HL-60 (cell line): ENCODE measurements at regions not wholly inside any gene's neighbourhood (a gene's known extent, or its start where the extent isn't known, plus 50 kb on each side); places are given as distances from the start of the nearest gene placed in this dataset.

Experiments
- POLR2AphosphoS5 ChIP-seq: IDR thresholded peaks from 2 replicates; pipeline ENCODE4 v1.6.1; 2012; ENCODE audit warnings: low read depth
- TF ChIP-seq, protein P1 (sequence below): IDR thresholded peaks from 2 replicates; pipeline ENCODE4 v1.6.1; 2012; ENCODE audit warnings: low read depth; ENCODE audit not compliant: insufficient replicate concordance
- TF ChIP-seq, protein P2 (sequence below): IDR thresholded peaks from one replicate; pipeline ENCODE4 v1.5.1; 2011; ENCODE audit warnings: low read length, control low read depth, inconsistent platforms; ENCODE audit not compliant: insufficient read depth

DNA sequence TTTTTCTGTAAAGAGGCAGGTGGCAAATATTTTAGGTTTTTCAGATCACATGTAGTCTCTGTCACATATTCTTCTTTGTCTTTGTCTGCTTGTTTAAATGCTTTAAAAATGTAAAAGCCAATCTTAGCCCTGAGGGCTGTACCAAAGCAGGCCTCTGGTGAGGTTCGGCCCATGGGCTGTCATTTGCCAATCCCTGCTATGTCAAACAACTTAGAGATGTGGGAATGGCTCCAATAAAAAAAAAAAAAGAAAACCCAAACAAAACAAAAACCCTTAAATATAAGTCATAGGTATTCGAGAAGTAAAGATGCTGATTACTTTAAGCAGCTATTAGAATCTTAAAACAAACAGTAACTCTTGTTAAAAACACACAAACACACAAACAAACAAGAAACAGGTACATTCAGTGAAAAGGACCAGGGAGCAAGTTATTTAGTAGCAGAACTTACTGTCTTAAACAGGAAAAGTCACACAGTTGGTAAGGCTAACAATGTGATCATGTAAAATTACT lies 61.4 kb upstream of the NAMPT start:
- TF ChIP-seq, protein P1, sequence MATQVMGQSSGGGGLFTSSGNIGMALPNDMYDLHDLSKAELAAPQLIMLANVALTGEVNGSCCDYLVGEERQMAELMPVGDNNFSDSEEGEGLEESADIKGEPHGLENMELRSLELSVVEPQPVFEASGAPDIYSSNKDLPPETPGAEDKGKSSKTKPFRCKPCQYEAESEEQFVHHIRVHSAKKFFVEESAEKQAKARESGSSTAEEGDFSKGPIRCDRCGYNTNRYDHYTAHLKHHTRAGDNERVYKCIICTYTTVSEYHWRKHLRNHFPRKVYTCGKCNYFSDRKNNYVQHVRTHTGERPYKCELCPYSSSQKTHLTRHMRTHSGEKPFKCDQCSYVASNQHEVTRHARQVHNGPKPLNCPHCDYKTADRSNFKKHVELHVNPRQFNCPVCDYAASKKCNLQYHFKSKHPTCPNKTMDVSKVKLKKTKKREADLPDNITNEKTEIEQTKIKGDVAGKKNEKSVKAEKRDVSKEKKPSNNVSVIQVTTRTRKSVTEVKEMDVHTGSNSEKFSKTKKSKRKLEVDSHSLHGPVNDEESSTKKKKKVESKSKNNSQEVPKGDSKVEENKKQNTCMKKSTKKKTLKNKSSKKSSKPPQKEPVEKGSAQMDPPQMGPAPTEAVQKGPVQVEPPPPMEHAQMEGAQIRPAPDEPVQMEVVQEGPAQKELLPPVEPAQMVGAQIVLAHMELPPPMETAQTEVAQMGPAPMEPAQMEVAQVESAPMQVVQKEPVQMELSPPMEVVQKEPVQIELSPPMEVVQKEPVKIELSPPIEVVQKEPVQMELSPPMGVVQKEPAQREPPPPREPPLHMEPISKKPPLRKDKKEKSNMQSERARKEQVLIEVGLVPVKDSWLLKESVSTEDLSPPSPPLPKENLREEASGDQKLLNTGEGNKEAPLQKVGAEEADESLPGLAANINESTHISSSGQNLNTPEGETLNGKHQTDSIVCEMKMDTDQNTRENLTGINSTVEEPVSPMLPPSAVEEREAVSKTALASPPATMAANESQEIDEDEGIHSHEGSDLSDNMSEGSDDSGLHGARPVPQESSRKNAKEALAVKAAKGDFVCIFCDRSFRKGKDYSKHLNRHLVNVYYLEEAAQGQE, result no peak
- TF ChIP-seq, protein P2, sequence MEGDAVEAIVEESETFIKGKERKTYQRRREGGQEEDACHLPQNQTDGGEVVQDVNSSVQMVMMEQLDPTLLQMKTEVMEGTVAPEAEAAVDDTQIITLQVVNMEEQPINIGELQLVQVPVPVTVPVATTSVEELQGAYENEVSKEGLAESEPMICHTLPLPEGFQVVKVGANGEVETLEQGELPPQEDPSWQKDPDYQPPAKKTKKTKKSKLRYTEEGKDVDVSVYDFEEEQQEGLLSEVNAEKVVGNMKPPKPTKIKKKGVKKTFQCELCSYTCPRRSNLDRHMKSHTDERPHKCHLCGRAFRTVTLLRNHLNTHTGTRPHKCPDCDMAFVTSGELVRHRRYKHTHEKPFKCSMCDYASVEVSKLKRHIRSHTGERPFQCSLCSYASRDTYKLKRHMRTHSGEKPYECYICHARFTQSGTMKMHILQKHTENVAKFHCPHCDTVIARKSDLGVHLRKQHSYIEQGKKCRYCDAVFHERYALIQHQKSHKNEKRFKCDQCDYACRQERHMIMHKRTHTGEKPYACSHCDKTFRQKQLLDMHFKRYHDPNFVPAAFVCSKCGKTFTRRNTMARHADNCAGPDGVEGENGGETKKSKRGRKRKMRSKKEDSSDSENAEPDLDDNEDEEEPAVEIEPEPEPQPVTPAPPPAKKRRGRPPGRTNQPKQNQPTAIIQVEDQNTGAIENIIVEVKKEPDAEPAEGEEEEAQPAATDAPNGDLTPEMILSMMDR, result no peak
- no peak for TF ChIP-seq POLR2AphosphoS5
